ENCODE measurements at regions not wholly inside any gene's neighbourhood (a gene's known extent, or its start where the extent isn't known, plus 50 kb on each side); places are given as distances from the start of the nearest gene placed in this dataset.

GRCh38 chr9:129486756-129487657, 133.9 kb downstream of the C9orf50 start:
- no peak for DNase-seq

DNA sequence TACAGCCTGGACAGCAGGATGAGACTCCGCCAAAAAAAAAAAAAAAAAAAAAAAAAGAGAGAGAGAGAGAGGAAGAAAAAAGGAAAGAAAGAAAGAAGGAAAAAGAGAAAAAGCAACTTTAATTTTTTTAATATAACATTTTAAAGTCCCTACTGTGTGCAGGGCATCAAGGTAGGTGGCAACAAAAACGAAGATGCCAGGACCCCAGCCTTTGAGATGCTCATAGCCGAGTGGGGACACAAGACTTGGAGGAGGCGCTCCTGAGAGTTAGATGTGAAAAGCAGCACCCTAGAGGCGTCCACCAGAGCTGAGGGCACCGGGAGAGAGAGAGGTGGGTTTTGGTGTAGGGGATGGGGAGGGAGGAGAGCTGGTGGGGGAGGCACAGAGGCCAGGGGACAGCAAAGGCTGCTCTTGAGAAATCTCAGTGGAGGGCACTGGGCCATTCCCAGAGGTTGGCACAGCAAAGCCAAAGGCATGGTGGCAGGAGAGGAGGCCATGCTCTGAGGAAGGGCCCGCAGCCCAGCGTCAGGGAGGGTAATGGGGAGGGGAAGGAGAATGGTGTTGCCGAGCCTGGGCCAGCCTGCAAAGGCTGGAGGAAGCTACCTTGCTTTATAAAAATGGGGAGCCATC, 135.6 kb downstream of the C9orf50 start:
- DNase-seq: no peak

- DNase-seq: no peak
Observed at GRCh38 chr9:129484352-129485000, 136.4 kb downstream of the C9orf50 start.

DNA sequence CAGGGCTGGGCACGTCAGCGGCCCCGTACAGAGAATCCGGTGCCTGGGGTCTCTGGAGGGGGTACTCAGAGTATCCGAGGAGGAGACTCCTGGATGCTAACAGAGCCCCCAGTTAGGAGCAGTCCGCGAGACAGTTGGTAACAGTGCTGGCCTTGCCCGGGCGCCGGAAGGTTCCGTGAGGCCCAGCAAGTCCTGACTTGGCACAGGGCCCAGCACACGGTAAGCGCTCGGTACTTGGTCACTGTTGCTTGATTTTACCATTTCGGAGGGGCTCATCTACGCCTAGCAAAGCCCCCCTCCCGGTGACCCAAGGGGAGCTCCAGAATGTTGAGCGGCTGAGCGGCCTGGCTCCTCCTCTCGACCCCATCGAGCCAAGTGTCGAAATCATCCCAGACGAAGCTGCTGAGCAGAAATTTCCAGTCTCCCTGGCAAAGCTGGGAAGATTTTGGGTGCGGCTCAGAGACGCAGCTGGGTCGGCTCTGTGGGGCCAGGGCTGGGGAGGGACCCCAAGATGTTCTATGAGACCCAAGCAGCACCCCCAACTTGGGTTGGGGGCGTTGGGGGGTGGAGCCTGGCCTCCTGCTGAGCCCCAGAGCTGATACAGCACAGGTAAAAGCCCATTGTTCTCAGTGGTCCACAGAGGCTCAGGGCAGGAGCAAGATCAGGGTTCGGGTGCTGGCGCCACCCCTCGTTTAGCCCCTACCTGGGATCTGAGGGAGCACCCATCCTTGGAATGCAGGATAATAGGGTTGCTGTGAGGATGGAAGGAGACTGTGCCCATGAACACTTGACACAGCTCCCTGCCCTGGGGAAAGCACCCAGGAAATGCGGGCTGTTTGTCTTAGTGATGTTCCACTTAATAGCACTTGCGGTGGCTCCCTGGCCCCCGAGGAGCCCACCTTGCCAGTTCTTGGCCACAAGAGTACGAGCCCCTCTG, 137.2 kb downstream of the C9orf50 start:
- DNase-seq: no peak

DNA sequence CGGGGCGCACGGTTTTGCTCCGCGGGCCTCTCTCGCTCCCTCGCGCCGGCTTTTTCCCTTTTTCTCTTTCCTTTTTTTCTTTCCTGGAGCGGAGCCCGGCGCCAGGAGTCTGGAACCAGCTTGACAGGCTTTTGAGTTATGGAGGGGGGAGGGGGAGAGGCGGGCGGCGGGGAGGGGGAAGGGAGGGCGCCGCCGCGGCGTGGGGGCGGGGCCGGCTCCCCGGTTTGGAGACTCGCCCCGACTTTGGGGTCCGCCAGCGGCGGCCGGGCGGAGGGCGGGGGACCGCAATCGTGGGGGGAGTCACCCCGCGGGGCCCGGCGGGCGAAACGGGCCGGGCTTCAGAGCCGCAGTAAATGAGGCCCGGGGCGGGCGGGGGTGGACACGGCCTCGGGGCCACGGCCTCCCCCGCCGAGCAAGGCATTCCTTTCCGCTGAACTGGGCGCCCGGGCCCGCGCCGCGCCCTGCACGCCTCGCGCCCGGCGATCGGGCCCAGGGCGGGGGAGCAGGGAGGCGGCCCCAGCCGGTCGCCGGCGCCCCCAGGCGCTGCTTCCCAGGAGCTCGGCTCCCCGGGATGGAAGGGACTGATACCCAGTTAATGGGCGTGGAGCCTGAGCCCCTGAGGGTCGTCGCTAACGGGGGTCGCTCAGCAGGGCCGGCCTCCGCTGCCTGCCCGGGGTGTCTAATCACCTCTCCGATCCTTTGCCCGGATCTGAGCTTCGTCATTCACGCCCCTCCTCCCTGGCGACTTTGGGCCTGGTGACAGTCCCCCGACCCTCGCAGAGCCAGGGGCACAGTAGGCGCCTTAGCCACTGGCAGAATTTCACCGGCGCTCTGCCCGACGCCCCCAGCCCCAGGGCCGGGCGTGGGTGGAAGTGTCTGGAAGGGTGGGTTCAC, 138.1 kb downstream of the C9orf50 start:
- no peak for DNase-seq

DNA sequence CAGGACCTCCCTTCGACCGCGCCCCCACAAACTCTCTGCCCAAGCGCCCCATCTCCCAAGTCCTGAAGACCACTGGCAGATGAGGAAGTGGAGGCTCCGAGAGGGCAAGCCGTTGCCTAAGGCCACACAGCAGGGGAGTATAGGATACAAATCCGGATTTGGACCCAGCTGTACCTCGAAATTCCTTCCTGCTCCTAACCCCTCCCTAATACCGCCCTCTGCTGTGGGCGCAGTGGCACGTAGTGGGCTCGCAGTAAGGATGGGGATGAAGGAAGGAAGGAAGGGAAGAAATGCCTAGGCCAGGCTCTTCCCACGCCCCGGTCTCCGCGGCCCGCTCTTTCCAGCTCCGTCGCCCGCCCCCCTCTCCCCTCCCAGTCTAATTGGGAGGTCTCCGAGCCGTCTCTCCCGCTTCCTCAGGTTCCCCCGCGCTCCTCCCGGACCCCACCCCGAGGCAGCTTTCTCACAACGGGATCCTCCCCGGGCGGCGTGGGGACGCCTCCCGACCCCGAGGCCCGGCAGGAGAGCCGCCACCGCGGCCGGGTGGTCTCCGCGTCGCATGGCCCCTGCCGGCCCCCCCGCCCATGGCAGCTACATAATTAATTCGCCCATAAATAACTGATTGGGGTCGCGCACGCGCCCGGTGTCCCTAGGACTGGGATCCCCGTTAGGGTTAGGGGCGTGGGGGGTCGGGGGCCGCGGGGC, 138.9 kb downstream of the C9orf50 start:
- DNase-seq: no peak

DNA sequence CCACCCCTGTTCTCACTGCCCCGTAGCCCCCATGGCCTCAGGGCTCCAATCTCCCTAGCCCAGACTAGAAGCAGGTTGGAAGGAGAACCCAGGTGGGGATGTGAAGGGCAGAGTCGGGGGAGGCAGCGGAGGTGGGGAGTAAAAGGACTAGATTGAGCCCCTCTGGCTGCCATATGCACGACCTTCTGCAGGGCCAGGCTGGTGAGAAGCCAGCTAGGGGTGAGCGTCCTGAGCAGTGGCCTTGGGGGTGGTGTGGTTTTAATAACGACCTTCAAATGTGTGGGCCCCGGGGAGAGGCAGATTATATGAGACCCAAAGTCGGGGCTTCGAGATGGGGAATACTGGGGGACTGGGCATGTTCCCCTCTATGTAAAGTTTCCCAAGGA, 139.5 kb downstream of the C9orf50 start:
- DNase-seq: no peak

GRCh38 chr9:129480745-129481144, 140.2 kb downstream of the C9orf50 start:
- no peak for DNase-seq

GRCh38 chr9:129480227-129480626, 140.7 kb downstream of the C9orf50 start:
- no peak for DNase-seq

DNA sequence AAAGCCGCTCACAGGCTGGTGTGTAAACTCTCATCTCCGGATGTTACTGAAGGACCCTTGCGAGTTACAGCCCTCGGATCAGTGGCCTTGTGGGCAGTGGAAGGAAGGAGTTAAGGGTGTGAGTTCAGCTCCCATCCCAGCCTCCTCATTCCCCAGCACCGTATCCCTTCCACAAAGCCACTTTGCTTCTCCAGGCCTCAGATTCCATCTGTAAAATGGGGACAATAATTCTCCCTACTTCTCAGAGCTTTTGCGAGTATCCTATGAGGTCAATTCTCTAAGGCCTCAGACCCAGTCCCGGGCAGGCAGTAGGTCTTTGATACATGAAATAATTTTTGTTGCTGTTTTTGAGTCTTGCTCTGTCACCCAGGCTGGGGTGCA, 141.3 kb downstream of the C9orf50 start:
- no peak for DNase-seq

DNA sequence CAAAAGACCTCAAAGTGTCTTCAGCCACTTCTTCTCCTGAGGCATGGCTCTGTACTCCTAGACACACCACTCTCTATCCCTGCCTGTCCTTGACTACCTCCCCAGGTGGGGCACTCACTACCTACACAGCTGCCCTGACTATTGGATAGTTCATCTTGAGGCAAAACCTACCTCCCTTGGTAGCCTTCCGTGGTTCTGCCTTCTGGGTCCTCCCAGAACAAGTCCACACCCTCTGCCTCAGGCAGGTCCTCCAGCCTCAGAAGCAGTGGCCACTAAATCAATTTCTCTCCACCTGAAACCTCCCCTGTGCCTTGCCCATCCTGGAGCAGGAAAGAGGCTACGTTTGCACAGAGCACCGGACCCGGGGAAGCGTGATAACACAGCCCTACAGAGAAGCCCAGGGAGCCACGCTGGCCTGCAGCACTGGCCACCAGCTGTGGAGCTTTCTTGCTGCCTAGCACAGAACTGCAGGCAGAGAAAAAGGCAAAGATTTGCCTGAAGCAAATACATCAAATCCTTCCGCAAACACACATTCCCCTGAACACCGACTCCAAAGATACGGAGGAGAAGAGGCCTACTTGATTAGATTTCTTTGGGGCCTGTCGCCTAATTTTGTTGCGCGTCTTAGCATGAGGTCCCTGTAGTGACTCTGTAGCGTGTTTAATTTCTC, 141.8 kb downstream of the C9orf50 start:
- no peak for DNase-seq

- DNase-seq: no peak
Observed at GRCh38 chr9:129478461-129478860, 142.4 kb downstream of the C9orf50 start.

DNA sequence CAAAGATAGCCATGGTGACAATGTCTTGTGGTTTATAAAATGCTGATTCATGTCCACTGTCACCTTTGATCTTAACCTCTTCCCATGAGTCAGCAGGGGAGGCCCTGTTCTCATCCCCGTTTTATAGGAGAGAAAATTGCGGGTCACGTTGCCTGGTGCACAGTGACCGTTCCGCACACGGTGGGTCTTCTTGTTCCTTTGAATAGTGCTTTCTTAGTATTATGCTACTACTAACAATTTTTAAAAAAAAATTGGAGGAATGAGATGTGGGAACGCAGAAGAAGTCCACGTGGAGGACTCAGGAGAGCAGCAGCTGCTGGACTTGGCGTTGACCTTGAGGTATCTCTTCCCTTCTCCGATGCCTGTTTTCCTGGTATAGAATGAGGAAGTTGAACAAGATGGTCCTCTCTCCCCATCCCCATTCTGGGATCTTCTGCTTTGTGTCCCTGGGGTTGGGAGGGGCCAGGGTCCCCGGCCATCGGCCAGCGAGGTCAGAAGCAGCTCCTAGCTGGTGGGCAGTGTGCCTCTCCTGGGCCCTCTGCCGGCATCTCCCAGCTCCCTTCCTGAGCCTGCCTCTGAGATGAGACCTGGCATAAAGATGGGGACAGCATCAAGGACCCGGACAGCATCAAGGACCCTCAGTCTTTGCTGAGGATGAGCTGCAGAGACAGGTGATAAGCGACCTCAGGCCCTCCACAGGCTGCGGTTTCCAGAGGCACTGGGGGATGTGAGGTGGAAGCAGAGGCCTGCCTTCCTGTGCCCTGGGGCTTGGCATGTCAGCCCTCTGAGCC, 143.9 kb downstream of the C9orf50 start:
- no peak for DNase-seq

DNA sequence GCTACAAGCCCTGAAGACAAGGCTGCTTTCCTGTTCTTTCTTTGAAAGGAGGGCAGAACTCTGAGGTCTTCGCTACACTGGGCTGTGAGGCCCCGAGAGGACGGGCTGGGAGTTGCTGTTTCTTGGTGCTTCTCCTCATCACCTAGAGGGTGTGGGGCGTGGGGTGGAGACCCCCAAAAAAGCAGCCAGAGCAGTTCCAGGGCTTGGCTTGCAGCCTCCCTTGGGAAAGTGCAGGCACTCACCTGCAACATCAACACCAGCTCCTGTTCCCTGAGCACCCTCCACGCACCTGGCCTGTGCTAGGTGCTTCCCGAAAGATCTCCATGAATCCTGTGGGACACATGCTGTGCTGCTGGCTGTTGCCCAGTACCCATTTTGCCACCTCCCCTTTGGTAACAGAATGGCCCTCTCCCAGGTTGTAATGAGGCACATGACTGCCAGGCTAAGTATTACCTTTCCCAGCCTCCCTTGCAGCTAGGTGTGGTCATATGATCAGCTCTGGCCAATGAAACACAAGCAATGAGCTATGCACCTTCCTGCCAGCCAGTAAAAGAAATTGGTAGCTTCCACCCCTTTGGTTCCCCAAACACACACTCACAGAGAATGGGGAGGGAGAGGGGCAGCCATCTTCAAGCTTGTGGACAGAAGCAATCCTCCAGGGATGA, 146.0 kb downstream of the C9orf50 start:
- DNase-seq: no peak

GRCh38 chr9:129473523-129474244, 147.2 kb downstream of the C9orf50 start:
- DNase-seq: no peak

GRCh38 chr9:129472651-129473102, 148.2 kb downstream of the C9orf50 start:
- DNase-seq: no peak

GRCh38 chr9:129471201-129472019, 149.5 kb downstream of the C9orf50 start:
- DNase-seq: no peak
